PFSK-1 (cell line): ENCODE measurements at regions not wholly inside any gene's neighbourhood (a gene's known extent, or its start where the extent isn't known, plus 50 kb on each side); places are given as distances from the start of the nearest gene placed in this dataset.

Experiments used
- FOXP2 ChIP-seq: optimal IDR thresholded peaks from 2 replicates; pipeline ENCODE3; 2011; ENCODE audit warnings: borderline replicate concordance, control low read depth, inconsistent platforms; ENCODE audit not compliant: insufficient read depth; ENCODE audit errors: extremely low read length, extremely low read depth
- POLR2AphosphoS5 ChIP-seq: IDR thresholded peaks from 2 replicates; pipeline ENCODE4 v1.6.1; 2012; ENCODE audit warnings: low read depth, mild to moderate bottlenecking, control low read depth, low read length, moderate library complexity
- SIN3A ChIP-seq: IDR thresholded peaks from 2 replicates; pipeline ENCODE4 v1.6.1; 2012; ENCODE audit warnings: mild to moderate bottlenecking, low read length, moderate library complexity, borderline replicate concordance; ENCODE audit not compliant: insufficient read depth
- TAF1 ChIP-seq: IDR thresholded peaks from 2 replicates; pipeline ENCODE4 v1.6.1; 2012; ENCODE audit warnings: low read length, control low read depth, borderline replicate concordance; ENCODE audit not compliant: insufficient read depth
- TF ChIP-seq, protein P1 (sequence below), 2 experiments: IDR thresholded peaks; 2 replicates each; pipeline versions ENCODE4 v1.6.1 to v1.8.0; 2011 to 2012; ENCODE audit warnings: low read depth in 2 of 2, low read length in 2 of 2, control low read depth in 1 of 2, inconsistent platforms in 1 of 2, mild to moderate bottlenecking in 1 of 2, moderate library complexity in 1 of 2; ENCODE audit not compliant: insufficient read depth in 1 of 2

DNA sequence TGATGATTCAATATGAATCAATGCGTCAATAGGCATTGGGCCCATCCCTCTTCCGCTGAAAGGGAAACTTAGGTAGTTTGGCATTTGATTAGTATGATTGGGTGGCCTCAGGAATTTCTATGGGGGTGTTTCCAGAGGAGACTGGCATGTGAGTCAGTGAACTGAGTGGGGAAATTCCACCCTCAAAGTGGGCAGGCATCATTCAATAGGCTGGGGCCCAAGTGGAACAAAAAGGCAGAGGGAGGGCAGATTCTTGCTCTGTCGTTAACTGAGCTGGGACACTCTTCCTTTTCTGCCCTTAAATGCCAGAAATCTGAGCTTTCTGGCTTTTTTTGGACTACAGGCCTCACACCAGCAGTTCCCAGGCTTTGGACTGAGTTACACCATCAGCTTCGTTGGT lies 373.5 kb downstream of the RPS29 start:
- no peak for TF ChIP-seq POLR2AphosphoS5
- TF ChIP-seq SIN3A: no peak
- TF ChIP-seq, protein P1, sequence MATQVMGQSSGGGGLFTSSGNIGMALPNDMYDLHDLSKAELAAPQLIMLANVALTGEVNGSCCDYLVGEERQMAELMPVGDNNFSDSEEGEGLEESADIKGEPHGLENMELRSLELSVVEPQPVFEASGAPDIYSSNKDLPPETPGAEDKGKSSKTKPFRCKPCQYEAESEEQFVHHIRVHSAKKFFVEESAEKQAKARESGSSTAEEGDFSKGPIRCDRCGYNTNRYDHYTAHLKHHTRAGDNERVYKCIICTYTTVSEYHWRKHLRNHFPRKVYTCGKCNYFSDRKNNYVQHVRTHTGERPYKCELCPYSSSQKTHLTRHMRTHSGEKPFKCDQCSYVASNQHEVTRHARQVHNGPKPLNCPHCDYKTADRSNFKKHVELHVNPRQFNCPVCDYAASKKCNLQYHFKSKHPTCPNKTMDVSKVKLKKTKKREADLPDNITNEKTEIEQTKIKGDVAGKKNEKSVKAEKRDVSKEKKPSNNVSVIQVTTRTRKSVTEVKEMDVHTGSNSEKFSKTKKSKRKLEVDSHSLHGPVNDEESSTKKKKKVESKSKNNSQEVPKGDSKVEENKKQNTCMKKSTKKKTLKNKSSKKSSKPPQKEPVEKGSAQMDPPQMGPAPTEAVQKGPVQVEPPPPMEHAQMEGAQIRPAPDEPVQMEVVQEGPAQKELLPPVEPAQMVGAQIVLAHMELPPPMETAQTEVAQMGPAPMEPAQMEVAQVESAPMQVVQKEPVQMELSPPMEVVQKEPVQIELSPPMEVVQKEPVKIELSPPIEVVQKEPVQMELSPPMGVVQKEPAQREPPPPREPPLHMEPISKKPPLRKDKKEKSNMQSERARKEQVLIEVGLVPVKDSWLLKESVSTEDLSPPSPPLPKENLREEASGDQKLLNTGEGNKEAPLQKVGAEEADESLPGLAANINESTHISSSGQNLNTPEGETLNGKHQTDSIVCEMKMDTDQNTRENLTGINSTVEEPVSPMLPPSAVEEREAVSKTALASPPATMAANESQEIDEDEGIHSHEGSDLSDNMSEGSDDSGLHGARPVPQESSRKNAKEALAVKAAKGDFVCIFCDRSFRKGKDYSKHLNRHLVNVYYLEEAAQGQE (IDR thresholded peaks at IDR 0.05; ENCODE audit: insufficient read depth in 1 of 2, low read depth in 2 of 2, low read length in 2 of 2): no peak
- no peak for TF ChIP-seq FOXP2
- no peak for TF ChIP-seq TAF1

DNA sequence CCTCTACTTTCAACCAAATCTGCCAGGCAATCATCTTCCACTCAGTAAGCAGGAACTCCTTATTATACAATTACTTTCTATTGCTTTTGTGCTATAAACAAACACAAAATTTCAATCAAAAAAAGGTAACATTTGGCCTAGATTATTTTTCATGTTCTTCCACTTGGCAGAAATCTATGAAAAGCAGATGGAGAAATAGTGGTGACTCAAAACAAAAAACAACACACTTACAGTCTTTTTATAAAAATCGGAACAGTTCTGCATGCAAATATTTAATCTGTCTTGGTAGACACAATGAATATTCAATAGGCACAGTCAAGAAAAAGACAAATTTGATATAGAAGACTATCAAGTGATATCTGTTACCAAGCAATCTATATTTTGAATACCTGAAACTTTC lies 376.8 kb downstream of the RPS29 start:
- TF ChIP-seq FOXP2 (no peak), SIN3A (no peak), POLR2AphosphoS5 (no peak), TAF1 (no peak)
- TF ChIP-seq, protein P1 (IDR thresholded peaks at IDR 0.05; ENCODE audit: insufficient read depth in 1 of 2, low read depth in 2 of 2, low read length in 2 of 2): no peak

DNA sequence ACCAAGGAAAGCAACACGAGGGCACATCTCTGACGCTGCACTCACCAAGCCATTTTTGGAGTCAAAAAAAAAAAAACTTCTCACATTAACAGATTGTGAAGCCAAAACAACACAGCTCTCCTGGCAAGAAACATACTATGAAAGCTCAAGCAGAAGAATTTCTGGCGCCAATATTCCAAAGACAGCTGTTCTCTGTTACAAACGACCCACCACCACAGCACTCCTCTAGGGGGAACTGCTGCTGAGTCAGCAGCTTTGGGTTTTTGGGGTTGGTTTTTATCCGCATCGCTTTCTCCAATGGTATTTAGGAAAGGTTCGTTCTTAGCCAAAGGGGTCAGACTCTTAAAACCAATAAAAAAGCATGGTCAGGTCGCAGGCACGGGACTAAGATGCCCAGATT lies 379.4 kb downstream of the RPS29 start:
- TF ChIP-seq FOXP2: no peak
- TF ChIP-seq, protein P1 (IDR thresholded peaks at IDR 0.05; ENCODE audit: insufficient read depth in 1 of 2, low read depth in 2 of 2, low read length in 2 of 2): no peak
- TF ChIP-seq SIN3A: no peak
- no peak for TF ChIP-seq TAF1
- TF ChIP-seq POLR2AphosphoS5: no peak

DNA sequence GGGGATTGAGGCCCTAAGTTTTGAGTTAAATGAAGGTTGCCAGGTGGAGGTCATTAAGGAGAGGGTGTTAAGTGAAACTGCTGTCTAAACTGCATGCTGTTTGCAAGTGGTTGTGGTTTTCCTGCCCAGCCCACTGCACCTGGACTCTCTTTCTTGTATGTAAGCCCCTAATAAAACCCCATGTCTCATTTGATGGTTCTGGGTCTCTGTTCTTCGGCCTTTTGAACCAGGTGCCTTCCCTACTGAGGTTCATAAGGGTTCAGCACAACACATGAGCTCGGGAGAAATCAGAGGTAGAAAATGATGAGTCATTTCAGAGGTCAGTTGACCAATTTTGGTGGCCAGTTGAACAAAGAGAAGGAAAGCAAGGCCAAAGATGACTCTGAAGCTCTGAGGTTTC lies 382.5 kb downstream of the RPS29 start:
- no peak for TF ChIP-seq POLR2AphosphoS5
- no peak for TF ChIP-seq FOXP2
- no peak for TF ChIP-seq SIN3A

DNA sequence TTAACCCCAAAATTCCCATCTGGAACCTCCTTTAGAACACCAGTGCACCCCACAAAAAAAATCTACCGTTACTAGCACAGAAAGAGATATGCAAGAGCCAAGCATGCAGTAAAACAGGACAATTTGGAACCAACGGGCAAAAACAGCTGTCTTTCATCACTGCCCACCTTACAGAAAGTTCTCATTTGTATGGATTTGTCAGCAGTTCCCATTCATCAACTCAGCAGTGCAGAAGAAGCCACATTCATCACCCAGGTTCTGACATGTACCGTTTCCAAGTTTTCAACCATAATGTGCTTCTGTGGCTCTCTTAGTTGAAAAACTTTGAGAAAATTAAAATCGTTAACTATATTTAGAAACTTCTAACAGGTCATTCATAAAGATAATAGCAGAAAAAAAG lies 387.0 kb downstream of the RPS29 start:
- TF ChIP-seq SIN3A (no peak), FOXP2 (no peak), TAF1 (no peak), POLR2AphosphoS5 (no peak)
- TF ChIP-seq, protein P1 (IDR thresholded peaks at IDR 0.05; ENCODE audit: insufficient read depth in 1 of 2, low read depth in 2 of 2, low read length in 2 of 2): no peak

DNA sequence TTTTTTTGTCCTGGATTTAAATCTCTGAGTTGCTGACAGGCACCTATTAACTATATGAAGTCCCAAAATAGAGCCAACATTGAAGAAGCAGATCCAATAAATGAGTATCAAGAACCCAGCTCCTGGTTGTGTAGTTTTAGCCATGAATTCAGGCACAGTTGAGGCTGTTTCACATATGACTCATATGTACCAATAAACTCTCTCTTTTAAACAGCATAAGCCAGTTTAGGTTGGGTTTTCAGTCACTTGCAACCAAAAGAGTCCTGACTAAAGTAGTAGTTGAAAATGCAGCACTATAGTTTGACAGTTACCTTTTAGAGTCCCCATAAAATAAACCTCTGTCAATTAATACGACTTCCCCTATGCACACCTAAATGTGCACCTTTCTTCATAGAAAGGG lies 389.9 kb downstream of the RPS29 start:
- TF ChIP-seq FOXP2: no peak
- TF ChIP-seq, protein P1 (IDR thresholded peaks at IDR 0.05; ENCODE audit: insufficient read depth in 1 of 2, low read depth in 2 of 2, low read length in 2 of 2): no peak
- TF ChIP-seq TAF1: no peak
- no peak for TF ChIP-seq POLR2AphosphoS5
- no peak for TF ChIP-seq SIN3A
